ENCODE measurements at regions not wholly inside any gene's neighbourhood (a gene's known extent, or its start where the extent isn't known, plus 50 kb on each side); places are given as distances from the start of the nearest gene placed in this dataset.

DNA sequence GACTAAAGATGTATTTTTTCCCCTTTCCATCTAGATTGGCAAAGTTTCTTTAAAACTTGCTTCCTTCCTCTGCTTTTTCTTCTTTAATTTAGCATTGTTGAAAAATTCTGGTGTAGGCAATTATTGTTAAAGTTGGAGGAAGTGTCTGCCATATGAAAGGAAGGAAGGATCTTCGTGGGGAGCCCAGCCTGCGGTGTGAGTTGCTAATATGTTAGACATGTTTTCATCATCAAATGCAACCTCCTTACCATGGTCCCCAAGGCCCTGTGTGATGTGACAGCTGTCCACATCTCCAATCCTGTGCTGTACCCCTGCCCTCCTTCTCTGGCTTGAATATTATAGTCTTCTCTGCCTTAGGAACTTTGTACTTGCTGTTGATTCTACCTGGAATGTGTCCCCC is 81.0 kb upstream of the ZBTB18 start:
- TF ChIP-seq POLR2A (IDR thresholded peaks at IDR 0.05; ENCODE audit: control extremely low read depth in 1 of 2, low read depth in 2 of 2, low read length in 2 of 2): no peak
- no peak for TF ChIP-seq SIX5 (IDR thresholded peaks at IDR 0.05; ENCODE audit: low read depth, low read length)
- TF ChIP-seq SIN3A (conservative IDR thresholded peaks at IDR 0.05 in 1 of 2, IDR thresholded peaks at IDR 0.05 in 1 of 2; ENCODE audit: low read depth in 1 of 2, low read length in 2 of 2): no peak
- TF ChIP-seq NANOG (IDR thresholded peaks at IDR 0.05; ENCODE audit: insufficient read depth, low read depth, low read length, poor library complexity, severe bottlenecking): no peak
- no peak for TF ChIP-seq ZNF274 (IDR thresholded peaks at IDR 0.05; ENCODE audit: borderline replicate concordance, extremely low read depth, low read length)
- TF ChIP-seq CTCF (IDR thresholded peaks at IDR 0.05; ENCODE audit: control extremely low read depth in 1 of 3, insufficient read depth in 1 of 3, low read depth in 1 of 3, low read length in 3 of 3): no peak
- no peak for TF ChIP-seq PHF8 (conservative IDR thresholded peaks at IDR 0.05; ENCODE audit: low read depth, low read length)
- no peak for TF ChIP-seq CHD2 (IDR thresholded peaks at IDR 0.05; ENCODE audit: low read length)
- no peak for TF ChIP-seq USF2 (IDR thresholded peaks at IDR 0.05; ENCODE audit: low read length)
- no peak for TF ChIP-seq CEBPB (IDR thresholded peaks at IDR 0.05; ENCODE audit: low read depth, low read length)

All from H1 (cell line).